ENCODE measurements at regions not wholly inside any gene's neighbourhood (a gene's known extent, or its start where the extent isn't known, plus 50 kb on each side); places are given as distances from the start of the nearest gene placed in this dataset.

- TF ChIP-seq L3MBTL2 (conservative IDR thresholded peaks at IDR 0.05) (no peak), ELF4 (IDR thresholded peaks at IDR 0.05) (no peak), BHLHE40 (IDR thresholded peaks at IDR 0.05; ENCODE audit: borderline replicate concordance) (no peak)
Measured at GRCh38 chr6:108745664-108746336, 102.4 kb upstream of the ARMC2 start.

Measured in HEK293T (cell line).